ENCODE measurements at regions not wholly inside any gene's neighbourhood (a gene's known extent, or its start where the extent isn't known, plus 50 kb on each side); places are given as distances from the start of the nearest gene placed in this dataset.

- Histone ChIP-seq H3K36me3 (ENCODE audit: control insufficient read depth in 1 of 2, insufficient read depth in 2 of 2, low read length in 1 of 2) (no peaks in the 10 kb centered on the region), H3K9me3 (ENCODE audit: control insufficient read depth, low read length) (peaks cover 4% of the 10 kb centered on the region), H3K27ac (ENCODE audit: low read depth in 1 of 2, low read length in 2 of 2) (no peak overlapping the region), H3K4me3 (ENCODE audit: low read length in 2 of 2) (no peak overlapping the region), H3K4me1 (ENCODE audit: control insufficient read depth in 1 of 2, insufficient read depth in 2 of 2, low read length in 2 of 2) (no peaks in the 10 kb centered on the region), H3K27me3 (ENCODE audit: control insufficient read depth in 1 of 2, insufficient read depth in 2 of 2, low read length in 1 of 2) (peaks cover 0 to 2% of the 10 kb centered on the region in 2 donors)
- DNase-seq (no peak), ATAC-seq (ENCODE audit: low FRiP score) (no peak)
- intact Hi-C loops (cut with DNase I) = no loop called here
- 52 to 54% methylated on average over 12 of the region's 12 CpGs for WGBS, 2 donors
Measured at GRCh38 chr15:94576889-94577533, 345.6 kb downstream of the MCTP2 start.

- Histone ChIP-seq H3K4me3 (ENCODE audit: low read length in 2 of 2) (no peak overlapping the region), H3K27ac (ENCODE audit: low read depth in 1 of 2, low read length in 2 of 2) (no peak overlapping the region), H3K9me3 (ENCODE audit: control insufficient read depth, low read length) (peaks cover 1% of the 10 kb centered on the region), H3K4me1 (ENCODE audit: control insufficient read depth in 1 of 2, insufficient read depth in 2 of 2, low read length in 2 of 2) (no peaks in the 10 kb centered on the region), H3K27me3 (ENCODE audit: control insufficient read depth in 1 of 2, insufficient read depth in 2 of 2, low read length in 1 of 2) (peaks cover 0 to 2% of the 10 kb centered on the region in 2 donors), H3K36me3 (ENCODE audit: control insufficient read depth in 1 of 2, insufficient read depth in 2 of 2, low read length in 1 of 2) (no peaks in the 10 kb centered on the region)
- intact Hi-C loops (cut with DNase I) = no loop called here
- DNase-seq (no peak), ATAC-seq (ENCODE audit: low FRiP score) (no peak)
- 73 to 75% methylated on average over 5 of the region's 5 CpGs for WGBS, 2 donors
Measured at GRCh38 chr15:94579286-94579685, 347.9 kb downstream of the MCTP2 start.

GRCh38 chr15:94580211-94580885 lies 349.0 kb downstream of the MCTP2 start:
- intact Hi-C loops (cut with DNase I) = no loop called here
- H3K27ac ChIP-seq (ENCODE audit: low read depth in 1 of 2, low read length in 2 of 2) = no peak overlapping the region
- no peak overlapping the region for H3K4me3 ChIP-seq (ENCODE audit: low read length in 2 of 2)
- peaks cover 0 to 2% of the 10 kb centered on the region in 2 donors for H3K27me3 ChIP-seq (ENCODE audit: control insufficient read depth in 1 of 2, insufficient read depth in 2 of 2, low read length in 1 of 2)
- ATAC-seq (ENCODE audit: low FRiP score) = no peak
- no peaks in the 10 kb centered on the region for H3K4me1 ChIP-seq (ENCODE audit: control insufficient read depth in 1 of 2, insufficient read depth in 2 of 2, low read length in 2 of 2)
- 57 to 62% methylated on average over 12 of the region's 12 CpGs for WGBS, 2 donors
- no peak for DNase-seq
- H3K9me3 ChIP-seq (ENCODE audit: control insufficient read depth, low read length) = peaks cover 1% of the 10 kb centered on the region
- H3K36me3 ChIP-seq (ENCODE audit: control insufficient read depth in 1 of 2, insufficient read depth in 2 of 2, low read length in 1 of 2) = no peaks in the 10 kb centered on the region

- no peak for DNase-seq
- Histone ChIP-seq H3K27me3 (ENCODE audit: control insufficient read depth in 1 of 2, insufficient read depth in 2 of 2, low read length in 1 of 2) (peaks cover 0 to 3% of the 10 kb centered on the region in 2 donors), H3K27ac (ENCODE audit: low read depth in 1 of 2, low read length in 2 of 2) (no peak overlapping the region), H3K9me3 (ENCODE audit: control insufficient read depth, low read length) (peaks cover 1% of the 10 kb centered on the region), H3K4me3 (ENCODE audit: low read length in 2 of 2) (no peak overlapping the region), H3K4me1 (ENCODE audit: control insufficient read depth in 1 of 2, insufficient read depth in 2 of 2, low read length in 2 of 2) (no peaks in the 10 kb centered on the region), H3K36me3 (ENCODE audit: control insufficient read depth in 1 of 2, insufficient read depth in 2 of 2, low read length in 1 of 2) (no peaks in the 10 kb centered on the region)
- WGBS, 2 donors = 39 to 42% methylated on average over 3 of the region's 3 CpGs
- no peak for ATAC-seq (ENCODE audit: low FRiP score)
- intact Hi-C loops (cut with DNase I) = no loop called here
Measured at GRCh38 chr15:94582368-94582767, 351.0 kb downstream of the MCTP2 start.

- no peak overlapping the region for H3K4me3 ChIP-seq (ENCODE audit: low read length in 2 of 2)
- ATAC-seq (ENCODE audit: low FRiP score) (no peak), DNase-seq (no peak)
- H3K27ac ChIP-seq (ENCODE audit: low read depth in 1 of 2, low read length in 2 of 2) = no peak overlapping the region
- no peaks in the 10 kb centered on the region for H3K4me1 ChIP-seq (ENCODE audit: control insufficient read depth in 1 of 2, insufficient read depth in 2 of 2, low read length in 2 of 2)
- H3K27me3 ChIP-seq (ENCODE audit: control insufficient read depth in 1 of 2, insufficient read depth in 2 of 2, low read length in 1 of 2) = peaks cover 0 to 2% of the 10 kb centered on the region in 2 donors
- 26 to 44% methylated on average over 11 of the region's 11 CpGs for WGBS, 2 donors
- H3K9me3 ChIP-seq (ENCODE audit: control insufficient read depth, low read length) = no peaks in the 10 kb centered on the region
- no peaks in the 10 kb centered on the region for H3K36me3 ChIP-seq (ENCODE audit: control insufficient read depth in 1 of 2, insufficient read depth in 2 of 2, low read length in 1 of 2)
- intact Hi-C loops (cut with DNase I) = no loop called here
Measured at GRCh38 chr15:94584833-94585244, 353.5 kb downstream of the MCTP2 start.

- Histone ChIP-seq H3K27me3 (ENCODE audit: control insufficient read depth in 1 of 2, insufficient read depth in 2 of 2, low read length in 1 of 2) (peaks cover 0 to 2% of the 10 kb centered on the region in 2 donors), H3K4me3 (ENCODE audit: low read length in 2 of 2) (no peak overlapping the region), H3K27ac (ENCODE audit: low read depth in 1 of 2, low read length in 2 of 2) (no peak overlapping the region), H3K36me3 (ENCODE audit: control insufficient read depth in 1 of 2, insufficient read depth in 2 of 2, low read length in 1 of 2) (no peaks in the 10 kb centered on the region), H3K9me3 (ENCODE audit: control insufficient read depth, low read length) (no peaks in the 10 kb centered on the region), H3K4me1 (ENCODE audit: control insufficient read depth in 1 of 2, insufficient read depth in 2 of 2, low read length in 2 of 2) (no peaks in the 10 kb centered on the region)
- intact Hi-C loops (cut with DNase I) = no loop called here
- DNase-seq (no peak), ATAC-seq (ENCODE audit: low FRiP score) (no peak)
- 74 to 75% methylated on average over 3 of the region's 3 CpGs for WGBS, 2 donors
Measured at GRCh38 chr15:94586099-94586498, 354.7 kb downstream of the MCTP2 start.

- Histone ChIP-seq H3K4me1 (ENCODE audit: control insufficient read depth in 1 of 2, insufficient read depth in 2 of 2, low read length in 2 of 2) (no peaks in the 10 kb centered on the region), H3K4me3 (ENCODE audit: low read length in 2 of 2) (no peak overlapping the region), H3K27me3 (ENCODE audit: control insufficient read depth in 1 of 2, insufficient read depth in 2 of 2, low read length in 1 of 2) (peaks cover 0 to 2% of the 10 kb centered on the region in 2 donors), H3K36me3 (ENCODE audit: control insufficient read depth in 1 of 2, insufficient read depth in 2 of 2, low read length in 1 of 2) (no peaks in the 10 kb centered on the region), H3K27ac (ENCODE audit: low read depth in 1 of 2, low read length in 2 of 2) (no peak overlapping the region), H3K9me3 (ENCODE audit: control insufficient read depth, low read length) (no peaks in the 10 kb centered on the region)
- WGBS, 2 donors = 90 to 91% methylated on average over 2 of the region's 2 CpGs
- no peak for DNase-seq
- intact Hi-C loops (cut with DNase I) = no loop called here
- no peak for ATAC-seq (ENCODE audit: low FRiP score)
Measured at GRCh38 chr15:94587113-94587512, 355.8 kb downstream of the MCTP2 start.

GRCh38 chr15:94588993-94589392 lies 357.6 kb downstream of the MCTP2 start:
- intact Hi-C loops (cut with DNase I) = no loop called here
- DNase-seq (no peak), ATAC-seq (ENCODE audit: low FRiP score) (no peak)
- Histone ChIP-seq H3K27ac (ENCODE audit: low read depth in 1 of 2, low read length in 2 of 2) (no peak overlapping the region), H3K4me1 (ENCODE audit: control insufficient read depth in 1 of 2, insufficient read depth in 2 of 2, low read length in 2 of 2) (no peaks in the 10 kb centered on the region), H3K36me3 (ENCODE audit: control insufficient read depth in 1 of 2, insufficient read depth in 2 of 2, low read length in 1 of 2) (no peaks in the 10 kb centered on the region), H3K4me3 (ENCODE audit: low read length in 2 of 2) (no peak overlapping the region), H3K27me3 (ENCODE audit: control insufficient read depth in 1 of 2, insufficient read depth in 2 of 2, low read length in 1 of 2) (peaks cover 0 to 2% of the 10 kb centered on the region in 2 donors), H3K9me3 (ENCODE audit: control insufficient read depth, low read length) (peaks cover 2% of the 10 kb centered on the region)
- WGBS, 2 donors = 60 to 63% methylated on average over 4 of the region's 4 CpGs

GRCh38 chr15:94592495-94592894 lies 361.1 kb downstream of the MCTP2 start:
- Histone ChIP-seq H3K4me3 (ENCODE audit: low read length in 2 of 2) (no peak overlapping the region), H3K27me3 (ENCODE audit: control insufficient read depth in 1 of 2, insufficient read depth in 2 of 2, low read length in 1 of 2) (no peaks in the 10 kb centered on the region), H3K27ac (ENCODE audit: low read depth in 1 of 2, low read length in 2 of 2) (no peak overlapping the region), H3K9me3 (ENCODE audit: control insufficient read depth, low read length) (peaks cover 2% of the 10 kb centered on the region), H3K36me3 (ENCODE audit: control insufficient read depth in 1 of 2, insufficient read depth in 2 of 2, low read length in 1 of 2) (no peaks in the 10 kb centered on the region), H3K4me1 (ENCODE audit: control insufficient read depth in 1 of 2, insufficient read depth in 2 of 2, low read length in 2 of 2) (no peaks in the 10 kb centered on the region)
- intact Hi-C loops (cut with DNase I) = no loop called here
- ATAC-seq (ENCODE audit: low FRiP score) (no peak), DNase-seq (no peak)

Data from aorta (tissue), 5 donors.